Suprapubic skin (tissue), 3 donors: ENCODE measurements at regions not wholly inside any gene's neighbourhood (a gene's known extent, or its start where the extent isn't known, plus 50 kb on each side); places are given as distances from the start of the nearest gene placed in this dataset.

Experiments
- EP300 ChIP-seq: sonication (generic); formaldehyde crosslinking; IDR thresholded peaks from one replicate; pipeline ENCODE4 v1.6.1; 2017; ENCODE audit warnings: antibody characterized with exemption
- POLR2A ChIP-seq, 2 donors: fragments of 450-650 bp; IDR thresholded peaks; one replicate each; pipeline ENCODE4 v1.6.1; 2017; ENCODE audit warnings: antibody characterized with exemption in 2 of 2, mild to moderate bottlenecking in 2 of 2, moderate library complexity in 2 of 2
- TF ChIP-seq, protein P1 (sequence below), 2 donors: fragments of 200-600 bp in 1 of 2; fragments of 450-650 bp in 1 of 2; sonication (generic) in 1 of 2; IDR thresholded peaks; one replicate each; pipeline ENCODE4 v1.5.1; 2016 to 2019; ENCODE audit warnings: antibody characterized with exemption in 2 of 2, mild to moderate bottlenecking in 1 of 2, moderate library complexity in 1 of 2

DNA sequence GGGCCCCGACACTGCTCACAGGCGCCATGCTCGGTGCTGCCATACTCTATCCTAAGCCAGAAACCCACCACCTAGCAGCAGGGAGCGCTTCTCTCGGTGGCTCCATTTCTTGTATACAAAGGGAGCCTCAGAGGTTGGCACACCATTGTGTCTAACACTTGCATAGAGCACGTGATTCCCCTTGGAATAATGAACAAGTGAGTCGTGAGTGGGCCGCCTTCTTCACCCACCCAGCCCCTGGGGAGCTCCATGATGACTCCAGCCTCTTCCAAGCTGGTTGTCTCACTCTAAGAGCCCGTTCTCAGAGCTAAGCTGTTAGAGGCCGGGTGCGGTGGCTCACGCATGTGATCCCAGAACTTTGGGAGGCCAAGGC is 82.3 kb upstream of the ZNF469 start:
- no peak for TF ChIP-seq EP300
- TF ChIP-seq, protein P1, sequence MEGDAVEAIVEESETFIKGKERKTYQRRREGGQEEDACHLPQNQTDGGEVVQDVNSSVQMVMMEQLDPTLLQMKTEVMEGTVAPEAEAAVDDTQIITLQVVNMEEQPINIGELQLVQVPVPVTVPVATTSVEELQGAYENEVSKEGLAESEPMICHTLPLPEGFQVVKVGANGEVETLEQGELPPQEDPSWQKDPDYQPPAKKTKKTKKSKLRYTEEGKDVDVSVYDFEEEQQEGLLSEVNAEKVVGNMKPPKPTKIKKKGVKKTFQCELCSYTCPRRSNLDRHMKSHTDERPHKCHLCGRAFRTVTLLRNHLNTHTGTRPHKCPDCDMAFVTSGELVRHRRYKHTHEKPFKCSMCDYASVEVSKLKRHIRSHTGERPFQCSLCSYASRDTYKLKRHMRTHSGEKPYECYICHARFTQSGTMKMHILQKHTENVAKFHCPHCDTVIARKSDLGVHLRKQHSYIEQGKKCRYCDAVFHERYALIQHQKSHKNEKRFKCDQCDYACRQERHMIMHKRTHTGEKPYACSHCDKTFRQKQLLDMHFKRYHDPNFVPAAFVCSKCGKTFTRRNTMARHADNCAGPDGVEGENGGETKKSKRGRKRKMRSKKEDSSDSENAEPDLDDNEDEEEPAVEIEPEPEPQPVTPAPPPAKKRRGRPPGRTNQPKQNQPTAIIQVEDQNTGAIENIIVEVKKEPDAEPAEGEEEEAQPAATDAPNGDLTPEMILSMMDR (IDR thresholded peaks at IDR 0.05): no peak
- TF ChIP-seq POLR2A (IDR thresholded peaks at IDR 0.05): no peak
